22Rv1 (cell line): ENCODE measurements at regions not wholly inside any gene's neighbourhood (a gene's known extent, or its start where the extent isn't known, plus 50 kb on each side); places are given as distances from the start of the nearest gene placed in this dataset.

ENCODE experiments used
- CTCF ChIP-seq: fragments of 450-650 bp; IDR thresholded peaks from 2 replicates; pipeline ENCODE4 v1.5.1; 2017; ENCODE audit warnings: mild to moderate bottlenecking
- ZFX ChIP-seq: fragments of 450-650 bp; IDR thresholded peaks from 2 replicates; pipeline ENCODE4 v1.6.1; 2017; ENCODE audit warnings: antibody characterized with exemption, borderline replicate concordance

- TF ChIP-seq CTCF (no peak), ZFX (no peak)
Measured at GRCh38 chr6:12608016-12608860, 108.3 kb upstream of the PHACTR1 start.
